GM19324 (cell line): ENCODE measurements at regions not wholly inside any gene's neighbourhood (a gene's known extent, or its start where the extent isn't known, plus 50 kb on each side); places are given as distances from the start of the nearest gene placed in this dataset.
"Not testable (repeated sequence)": the region's sequence is repeated elsewhere in the genome, so short reads cannot be mapped to it uniquely, and the experiment has no call there.

Experiments used
- ATAC-seq: cut with Tn5 transposase; IDR thresholded peaks from one replicate; pipeline ENCODE4 v1.9.1; 2021; ENCODE audit warnings: mild to moderate bottlenecking, moderate library complexity; ENCODE audit not compliant: unreplicated experiment, low FRiP score

GRCh38 chr11:57047610-57048009 is 58.9 kb downstream of the OR5AK2 start:
- ATAC-seq, result no peak

- no peak for ATAC-seq
Measured at GRCh38 chr11:57049749-57050148, 61.0 kb downstream of the OR5AK2 start.

- no peak for ATAC-seq
Measured at GRCh38 chr11:57054817-57055216, 66.1 kb downstream of the OR5AK2 start.

GRCh38 chr11:57055744-57056143 is 67.0 kb downstream of the OR5AK2 start:
- ATAC-seq, result no peak

- no peak for ATAC-seq
Measured at GRCh38 chr11:57056735-57057134, 68.0 kb downstream of the OR5AK2 start.

- no peak for ATAC-seq
Measured at GRCh38 chr11:57057561-57057960, 68.8 kb downstream of the OR5AK2 start.

- not testable (repeated sequence) for ATAC-seq
Measured at GRCh38 chr11:57062957-57063356, 74.2 kb downstream of the OR5AK2 start.

- no peak for ATAC-seq
Measured at GRCh38 chr11:57069942-57070341, 81.2 kb downstream of the OR5AK2 start.

GRCh38 chr11:57071829-57072228 is 83.1 kb downstream of the OR5AK2 start:
- no peak for ATAC-seq

GRCh38 chr11:57072640-57073039 is 83.9 kb downstream of the OR5AK2 start:
- ATAC-seq, result no peak

GRCh38 chr11:57073128-57073527 is 84.4 kb downstream of the OR5AK2 start:
- no peak for ATAC-seq

- ATAC-seq, result no peak
Measured at GRCh38 chr11:57081356-57081755, 92.6 kb downstream of the OR5AK2 start.

- ATAC-seq, result no peak
Measured at GRCh38 chr11:57082125-57082524, 93.4 kb downstream of the OR5AK2 start.

- no peak for ATAC-seq
Measured at GRCh38 chr11:57083641-57084385, 95.1 kb downstream of the OR5AK2 start.

GRCh38 chr11:57085611-57086010 is 96.1 kb upstream of the LRRC55 start:
- no peak for ATAC-seq

GRCh38 chr11:57087991-57088390 is 93.8 kb upstream of the LRRC55 start:
- ATAC-seq, result no peak

GRCh38 chr11:57092028-57092698 is 89.6 kb upstream of the LRRC55 start:
- ATAC-seq, result no peak

- no peak for ATAC-seq
Measured at GRCh38 chr11:57094181-57094935, 87.4 kb upstream of the LRRC55 start.

GRCh38 chr11:57095417-57095816 is 86.3 kb upstream of the LRRC55 start:
- peak; percentile 59 for ATAC-seq

- ATAC-seq, result no peak
Measured at GRCh38 chr11:57095896-57096295, 85.9 kb upstream of the LRRC55 start.

- ATAC-seq, result no peak
Measured at GRCh38 chr11:57097149-57097548, 84.6 kb upstream of the LRRC55 start.
